ENCODE measurements at regions not wholly inside any gene's neighbourhood (a gene's known extent, or its start where the extent isn't known, plus 50 kb on each side); places are given as distances from the start of the nearest gene placed in this dataset.

- Histone ChIP-seq H3K36me3 (ENCODE audit: control insufficient read depth, insufficient read depth, low read length) (no peaks in the 10 kb centered on the region), H3K27me3 (ENCODE audit: control insufficient read depth, insufficient read depth, low read length) (no peaks in the 10 kb centered on the region), H3K4me3 (ENCODE audit: low read depth, low read length) (no peak overlapping the region)
- ChIA-PET POLR2A (no interaction called here), CTCF (interaction anchor here (0.7 kb wide), 1 partner anchor 32 kb away, joined by 3 read pairs; no protein-coding TSS in a partner anchor)
- TF ChIP-seq CTCF (IDR thresholded peaks at IDR 0.05; ENCODE audit: insufficient read depth, low read depth, low read length), result no peak
- DNase-seq (ENCODE audit: low read depth), result no peak
Observed at GRCh38 chr1:98143403-98143802, 222.6 kb upstream of the DPYD start.

- ChIA-PET POLR2A (no interaction called here), CTCF (no interaction called here)
- no peak for DNase-seq (ENCODE audit: low read depth)
- no peaks in the 10 kb centered on the region for H3K36me3 ChIP-seq (ENCODE audit: control insufficient read depth, insufficient read depth, low read length)
- no peak for TF ChIP-seq CTCF (IDR thresholded peaks at IDR 0.05; ENCODE audit: insufficient read depth, low read depth, low read length)
- H3K27me3 ChIP-seq (ENCODE audit: control insufficient read depth, insufficient read depth, low read length), result no peaks in the 10 kb centered on the region
- no peak overlapping the region for H3K4me3 ChIP-seq (ENCODE audit: low read depth, low read length)
Observed at GRCh38 chr1:98133131-98133530, 212.3 kb upstream of the DPYD start.

GRCh38 chr1:98130408-98130807 is 209.6 kb upstream of the DPYD start:
- TF ChIP-seq CTCF (IDR thresholded peaks at IDR 0.05; ENCODE audit: insufficient read depth, low read depth, low read length), result no peak
- ChIA-PET POLR2A (no interaction called here), CTCF (interaction anchor here (1.1 kb wide), 1 partner anchor 9 kb away, joined by 3 read pairs; no protein-coding TSS in a partner anchor)
- H3K27me3 ChIP-seq (ENCODE audit: control insufficient read depth, insufficient read depth, low read length), result no peaks in the 10 kb centered on the region
- no peak overlapping the region for H3K4me3 ChIP-seq (ENCODE audit: low read depth, low read length)
- no peaks in the 10 kb centered on the region for H3K36me3 ChIP-seq (ENCODE audit: control insufficient read depth, insufficient read depth, low read length)
- DNase-seq (ENCODE audit: low read depth), result no peak

- no peak for DNase-seq (ENCODE audit: low read depth)
- no peak for TF ChIP-seq CTCF (IDR thresholded peaks at IDR 0.05; ENCODE audit: insufficient read depth, low read depth, low read length)
- POLR2A ChIA-PET, result no interaction called here
- CTCF ChIA-PET, result interaction anchor here (1.1 kb wide), 1 partner anchor 8 kb away, joined by 3 read pairs; no protein-coding TSS in a partner anchor
- Histone ChIP-seq H3K36me3 (ENCODE audit: control insufficient read depth, insufficient read depth, low read length) (no peaks in the 10 kb centered on the region), H3K4me3 (ENCODE audit: low read depth, low read length) (no peak overlapping the region), H3K27me3 (ENCODE audit: control insufficient read depth, insufficient read depth, low read length) (no peaks in the 10 kb centered on the region)
Observed at GRCh38 chr1:98129491-98129890, 208.7 kb upstream of the DPYD start.

- ChIA-PET POLR2A (no interaction called here), CTCF (no interaction called here)
- no peak overlapping the region for H3K4me3 ChIP-seq (ENCODE audit: low read depth, low read length)
- no peak for DNase-seq (ENCODE audit: low read depth)
- H3K36me3 ChIP-seq (ENCODE audit: control insufficient read depth, insufficient read depth, low read length), result no peaks in the 10 kb centered on the region
- no peaks in the 10 kb centered on the region for H3K27me3 ChIP-seq (ENCODE audit: control insufficient read depth, insufficient read depth, low read length)
- TF ChIP-seq CTCF (IDR thresholded peaks at IDR 0.05; ENCODE audit: insufficient read depth, low read depth, low read length), result no peak
Observed at GRCh38 chr1:98126740-98127139, 205.9 kb upstream of the DPYD start.
